WERI-Rb-1 (cell line): ENCODE measurements at regions not wholly inside any gene's neighbourhood (a gene's known extent, or its start where the extent isn't known, plus 50 kb on each side); places are given as distances from the start of the nearest gene placed in this dataset.

ENCODE experiments used
- DNase-seq: peaks from one replicate; pipeline ENCODE4 v3.0.0-alpha.2; 2020
- H3K27ac ChIP-seq: fragments of 250-450 bp; sonication (Bioruptor Pico); 2 replicates; pipeline ENCODE4 v1.5.1; 2020; ENCODE audit warnings: mild to moderate bottlenecking, moderate library complexity
- H3K27me3 ChIP-seq: fragments of 250-450 bp; sonication (Bioruptor Pico); 2 replicates; pipeline ENCODE4 v1.5.1; 2021; ENCODE audit warnings: mild to moderate bottlenecking, low read depth, moderate library complexity; ENCODE audit not compliant: insufficient read depth, severe bottlenecking
- H3K36me3 ChIP-seq: fragments of 250-450 bp; sonication (Bioruptor Pico); 2 replicates; pipeline ENCODE4 v1.5.1; 2020; ENCODE audit warnings: mild to moderate bottlenecking, moderate library complexity
- H3K4me3 ChIP-seq: 2 replicates; pipeline ENCODE4 v1.5.1; 2011; ENCODE audit warnings: low read depth, mild to moderate bottlenecking, control low read depth, low read length
- H3K9me3 ChIP-seq: fragments of 250-450 bp; sonication (Bioruptor Pico); 2 replicates; pipeline ENCODE4 v1.5.1; 2021; ENCODE audit warnings: mild to moderate bottlenecking, moderate library complexity; ENCODE audit not compliant: severe bottlenecking
- TF ChIP-seq, protein P1 (sequence below): IDR thresholded peaks from 2 replicates; pipeline ENCODE4 v1.5.1; 2011; ENCODE audit warnings: low read depth, mild to moderate bottlenecking, control low read depth, inconsistent platforms, low read length

DNA sequence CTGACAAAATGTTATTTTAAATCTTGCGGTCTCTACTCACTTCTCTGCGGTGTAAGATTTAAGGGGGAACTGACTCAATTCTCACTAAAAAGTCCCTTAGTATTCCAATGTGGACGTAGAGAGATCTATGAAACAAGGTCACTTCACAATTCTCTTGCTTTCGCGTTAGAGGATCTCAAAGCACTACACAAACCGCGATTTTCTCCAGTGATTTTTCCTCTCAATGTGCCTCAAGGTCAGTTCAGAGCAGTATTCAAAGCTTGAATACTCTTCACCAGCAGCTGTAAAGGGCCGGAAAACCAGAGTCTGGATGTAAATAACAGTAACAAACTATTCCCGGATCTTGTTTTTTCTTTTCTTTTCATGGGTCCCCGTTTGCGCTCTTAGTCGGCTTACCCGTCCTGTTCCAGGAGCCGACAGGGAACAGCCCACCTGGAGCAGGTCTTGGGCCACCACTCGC is 128.2 kb downstream of the TMEM161B start:
- peak; percentile 82 for DNase-seq
- no peaks in the 10 kb centered on the region for H3K9me3 ChIP-seq
- H3K36me3 ChIP-seq, result no peaks in the 10 kb centered on the region
- TF ChIP-seq, protein P1, sequence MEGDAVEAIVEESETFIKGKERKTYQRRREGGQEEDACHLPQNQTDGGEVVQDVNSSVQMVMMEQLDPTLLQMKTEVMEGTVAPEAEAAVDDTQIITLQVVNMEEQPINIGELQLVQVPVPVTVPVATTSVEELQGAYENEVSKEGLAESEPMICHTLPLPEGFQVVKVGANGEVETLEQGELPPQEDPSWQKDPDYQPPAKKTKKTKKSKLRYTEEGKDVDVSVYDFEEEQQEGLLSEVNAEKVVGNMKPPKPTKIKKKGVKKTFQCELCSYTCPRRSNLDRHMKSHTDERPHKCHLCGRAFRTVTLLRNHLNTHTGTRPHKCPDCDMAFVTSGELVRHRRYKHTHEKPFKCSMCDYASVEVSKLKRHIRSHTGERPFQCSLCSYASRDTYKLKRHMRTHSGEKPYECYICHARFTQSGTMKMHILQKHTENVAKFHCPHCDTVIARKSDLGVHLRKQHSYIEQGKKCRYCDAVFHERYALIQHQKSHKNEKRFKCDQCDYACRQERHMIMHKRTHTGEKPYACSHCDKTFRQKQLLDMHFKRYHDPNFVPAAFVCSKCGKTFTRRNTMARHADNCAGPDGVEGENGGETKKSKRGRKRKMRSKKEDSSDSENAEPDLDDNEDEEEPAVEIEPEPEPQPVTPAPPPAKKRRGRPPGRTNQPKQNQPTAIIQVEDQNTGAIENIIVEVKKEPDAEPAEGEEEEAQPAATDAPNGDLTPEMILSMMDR, result no peak
- no peak overlapping the region; the same call in 1 of the 2 replicates for H3K27ac ChIP-seq
- peak overlapping the region; percentile 83 for H3K4me3 ChIP-seq
- H3K27me3 ChIP-seq, result no peaks in the 10 kb centered on the region

DNA sequence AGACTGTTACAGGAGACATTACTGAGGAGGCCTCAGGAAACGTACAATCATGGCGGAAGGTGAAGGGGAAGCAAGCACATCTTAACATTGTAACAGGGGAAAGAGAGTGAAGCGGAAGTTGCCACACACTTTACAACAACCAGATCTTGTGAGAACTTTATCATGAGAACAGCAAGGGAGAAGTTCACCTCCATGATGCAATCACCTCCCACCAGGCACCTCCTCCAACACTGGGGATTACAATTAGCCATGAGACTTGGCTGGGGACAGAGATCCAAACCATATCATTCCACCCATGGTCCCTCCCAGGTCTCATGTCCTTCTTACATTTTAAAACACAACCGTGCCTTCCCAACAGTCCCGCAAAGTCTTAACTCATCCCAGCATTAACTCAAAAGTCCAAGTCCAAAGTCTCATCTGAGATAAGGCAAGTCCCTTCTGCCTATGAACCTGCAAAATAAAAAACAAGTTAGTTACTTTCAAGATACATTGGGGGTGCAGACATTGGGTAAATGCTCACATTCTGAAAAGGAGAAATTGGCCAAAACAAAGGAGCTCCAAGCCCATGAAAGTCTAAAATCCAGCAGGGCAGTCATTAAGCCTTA is 138.3 kb downstream of the TMEM161B start:
- TF ChIP-seq, protein P1, result no peak
- Histone ChIP-seq H3K36me3 (no peaks in the 10 kb centered on the region), H3K9me3 (no peaks in the 10 kb centered on the region), H3K4me3 (no peak overlapping the region), H3K27ac (no peak overlapping the region), H3K27me3 (no peaks in the 10 kb centered on the region)
- no peak for DNase-seq

DNA sequence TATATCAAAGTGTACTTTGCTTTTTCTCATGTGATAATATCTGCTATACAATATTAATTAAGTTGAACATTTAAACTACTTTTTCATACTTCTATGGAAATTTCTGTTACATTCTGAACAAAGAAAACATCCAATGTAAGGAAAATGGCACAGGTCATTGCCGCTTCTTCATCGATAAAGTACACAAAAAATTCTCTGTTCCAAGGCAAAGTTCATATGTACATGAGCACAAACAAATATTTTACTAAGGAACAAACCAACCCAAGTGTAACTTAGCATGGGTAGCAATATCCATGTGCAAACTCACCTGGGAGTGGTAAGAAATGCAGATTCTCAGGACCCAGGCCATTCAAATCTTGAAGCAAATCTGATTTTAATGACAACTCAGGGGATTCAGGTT is 139.8 kb downstream of the TMEM161B start:
- H3K27me3 ChIP-seq, result no peaks in the 10 kb centered on the region
- H3K27ac ChIP-seq, result no peak overlapping the region
- H3K4me3 ChIP-seq, result no peak overlapping the region
- DNase-seq, result no peak
- TF ChIP-seq, protein P1, result no peak
- H3K36me3 ChIP-seq, result no peaks in the 10 kb centered on the region
- H3K9me3 ChIP-seq, result no peaks in the 10 kb centered on the region

DNA sequence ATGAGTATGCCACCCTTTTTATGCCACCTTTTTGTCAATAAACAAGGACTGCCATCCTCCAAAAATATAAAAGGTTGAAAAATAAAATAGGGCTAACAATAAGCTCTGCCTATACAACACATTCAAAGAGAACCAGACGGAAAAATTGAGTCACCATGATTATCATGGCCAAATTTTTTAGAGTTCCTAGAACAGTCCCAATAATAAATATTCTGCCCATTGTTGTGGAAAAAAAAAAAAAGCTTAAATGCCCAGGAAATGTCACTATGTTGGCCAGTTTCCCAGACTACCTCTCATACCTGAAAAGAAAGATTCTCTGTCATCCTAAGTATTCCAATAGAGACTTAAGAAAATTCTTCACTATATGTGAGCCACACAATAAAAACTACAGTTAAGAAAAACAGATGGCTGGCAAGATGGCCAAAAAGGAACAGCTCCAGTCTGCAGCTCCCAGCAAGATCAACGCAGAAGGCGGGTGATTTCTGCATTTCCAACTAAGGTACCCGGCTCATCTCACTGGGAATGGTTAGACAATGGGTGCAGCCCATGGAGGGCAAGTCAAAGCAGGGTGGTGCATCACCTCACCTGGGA is 149.0 kb downstream of the TMEM161B start:
- no peaks in the 10 kb centered on the region for H3K36me3 ChIP-seq
- no peak overlapping the region for H3K4me3 ChIP-seq
- H3K27ac ChIP-seq, result no peak overlapping the region
- no peaks in the 10 kb centered on the region for H3K9me3 ChIP-seq
- H3K27me3 ChIP-seq, result no peaks in the 10 kb centered on the region
- TF ChIP-seq, protein P1, result no peak
- DNase-seq, result no peak

DNA sequence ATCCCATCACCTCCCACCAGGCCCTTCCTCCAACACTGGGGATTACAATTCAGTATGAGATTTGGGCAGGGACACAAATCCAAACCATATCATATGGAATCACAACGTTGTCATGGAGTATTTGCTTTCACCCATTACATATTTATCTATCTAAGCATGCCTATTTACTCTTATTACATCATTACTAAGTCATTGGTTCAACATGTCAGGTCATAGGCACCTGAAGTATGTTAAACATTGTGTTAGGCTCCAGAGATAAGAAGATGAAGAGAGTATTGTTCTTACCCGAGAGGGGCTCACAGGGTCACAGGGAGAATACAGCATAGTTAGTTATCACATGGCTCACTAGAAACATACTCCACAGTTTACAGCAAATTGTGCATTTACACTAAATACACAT is 150.5 kb downstream of the TMEM161B start:
- TF ChIP-seq, protein P1, result no peak
- H3K36me3 ChIP-seq, result no peaks in the 10 kb centered on the region
- DNase-seq, result no peak
- H3K27me3 ChIP-seq, result no peaks in the 10 kb centered on the region
- H3K27ac ChIP-seq, result no peak overlapping the region
- H3K9me3 ChIP-seq, result no peaks in the 10 kb centered on the region
- no peak overlapping the region for H3K4me3 ChIP-seq

DNA sequence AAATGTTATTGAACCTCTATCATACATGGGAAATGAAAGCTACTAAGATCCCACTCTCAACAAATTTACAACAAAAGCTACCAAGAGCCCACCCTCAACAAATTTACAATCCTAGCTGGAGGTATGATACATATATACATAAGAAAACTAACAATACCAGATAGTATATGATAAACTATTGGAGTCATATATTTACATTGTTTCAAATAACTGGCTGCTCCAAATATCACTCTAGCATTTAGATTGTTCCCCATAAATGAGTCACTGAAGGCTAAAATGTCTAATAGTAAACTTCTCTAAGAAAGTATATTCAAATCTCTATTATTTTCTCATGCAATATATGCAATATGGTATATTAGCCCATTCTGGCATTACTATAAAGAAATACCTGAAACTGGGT is 151.1 kb downstream of the TMEM161B start:
- H3K36me3 ChIP-seq, result no peaks in the 10 kb centered on the region
- no peaks in the 10 kb centered on the region for H3K27me3 ChIP-seq
- no peaks in the 10 kb centered on the region for H3K9me3 ChIP-seq
- TF ChIP-seq, protein P1, result no peak
- no peak for DNase-seq
- H3K27ac ChIP-seq, result no peak overlapping the region
- H3K4me3 ChIP-seq, result no peak overlapping the region
